OCI-LY3 (cell line): ENCODE measurements at regions not wholly inside any gene's neighbourhood (a gene's known extent, or its start where the extent isn't known, plus 50 kb on each side); places are given as distances from the start of the nearest gene placed in this dataset.

Experiments used
- H2AFZ ChIP-seq: fragments of 200-600, 300-600 bp; shearing (Covaris generic); 2 replicates; pipeline ENCODE4 v1.6.0; 2014; ENCODE audit warnings: antibody characterized with exemption, low read depth, low read length
- H3K27ac ChIP-seq: fragments of 200-600, 300-600 bp; sonication (generic); 2 replicates; pipeline ENCODE4 v1.5.1; 2014; ENCODE audit warnings: mild to moderate bottlenecking, low read length, moderate library complexity, mixed read lengths
- H3K27me3 ChIP-seq: fragments of 200-600, 300-600 bp; sonication (generic); 2 replicates; pipeline ENCODE4 v1.6.1; 2014; ENCODE audit warnings: low read depth, low read length, mixed read lengths
- H3K36me3 ChIP-seq: fragments of 200-600, 300-600 bp; sonication (generic); replicated peaks from 2 replicates; pipeline ENCODE3; 2014; ENCODE audit warnings: low read depth, low read length, mixed read lengths
- H3K4me1 ChIP-seq: fragments of 300-600, 200-600 bp; sonication (generic); 2 replicates; pipeline ENCODE4 v1.6.1; 2014; ENCODE audit warnings: low read length, mixed read lengths
- H3K4me2 ChIP-seq: fragments of 200-600, 300-600 bp; sonication (generic); 2 replicates; pipeline ENCODE4 v1.6.1; 2014; ENCODE audit warnings: low read length, mixed read lengths
- H3K4me3 ChIP-seq: fragments of 300-600, 200-600 bp; sonication (generic); 2 replicates; pipeline ENCODE4 v1.5.1; 2014; ENCODE audit warnings: antibody characterized with exemption, mild to moderate bottlenecking, low read length, moderate library complexity
- H3K79me2 ChIP-seq: fragments of 300-600, 200-600 bp; shearing (Covaris generic); 2 replicates; pipeline ENCODE4 v1.6.1; 2014; ENCODE audit warnings: mild to moderate bottlenecking, low read length, mixed read lengths
- H3K9ac ChIP-seq: fragments of 300-600, 200-600 bp; shearing (Covaris generic); 2 replicates; pipeline ENCODE4 v1.6.0; 2014; ENCODE audit warnings: mild to moderate bottlenecking, low read length, moderate library complexity
- H3K9me3 ChIP-seq: fragments of 200-600, 300-600 bp; shearing (Covaris generic); 2 replicates; pipeline ENCODE4 v1.6.1; 2014; ENCODE audit warnings: low read length, mixed read lengths; ENCODE audit not compliant: insufficient read depth
- H4K20me1 ChIP-seq: fragments of 200-600, 300-600 bp; sonication (generic); 2 replicates; pipeline ENCODE4 v1.6.1; 2016; ENCODE audit warnings: low read length, mixed read lengths; ENCODE audit not compliant: insufficient read depth
- EZH2phosphoT487 ChIP-seq: fragments of 200-600 bp; shearing (Covaris generic); IDR thresholded peaks from 2 replicates; pipeline ENCODE4 v1.6.1; 2018; ENCODE audit warnings: antibody characterized with exemption, mixed run types, low read depth
- TF ChIP-seq, protein P1 (sequence below): fragments of 200-600, 300-600 bp; sonication (generic); IDR thresholded peaks from 2 replicates; pipeline ENCODE4 v1.5.1; 2014; ENCODE audit warnings: antibody characterized with exemption, low read length, low read depth

DNA sequence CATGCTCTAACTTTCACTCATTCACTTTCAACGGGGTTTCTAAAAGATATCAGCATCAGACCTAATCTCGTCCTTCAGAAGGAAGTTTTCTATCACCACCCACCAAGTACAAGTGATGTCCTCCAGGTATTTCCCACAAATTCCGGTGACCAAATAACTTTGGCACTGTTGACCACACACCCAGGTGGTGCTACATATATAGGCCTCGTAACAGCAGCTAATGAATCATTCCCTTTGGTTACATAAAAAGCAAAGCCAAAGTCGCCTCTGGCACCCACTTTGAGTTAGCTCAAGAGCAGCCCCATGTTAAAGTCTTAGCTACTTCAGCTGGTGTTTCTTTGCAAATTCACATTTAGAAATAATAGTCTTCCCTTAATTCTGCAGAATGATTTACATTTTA lies 138.2 kb upstream of the OSR1 start:
- Histone ChIP-seq H3K27me3 (no peaks in the 10 kb centered on the region; the same call in 1 of the 2 replicates), H4K20me1 (no peaks in the 10 kb centered on the region), H2AFZ (no peak overlapping the region), H3K27ac (no peak overlapping the region), H3K4me2 (no peak overlapping the region), H3K4me1 (no peaks in the 10 kb centered on the region), H3K9ac (no peak overlapping the region), H3K79me2 (no peaks in the 10 kb centered on the region), H3K9me3 (no peaks in the 10 kb centered on the region), H3K4me3 (no peak overlapping the region), H3K36me3 (no peaks in the 10 kb centered on the region)
- TF ChIP-seq, protein P1, sequence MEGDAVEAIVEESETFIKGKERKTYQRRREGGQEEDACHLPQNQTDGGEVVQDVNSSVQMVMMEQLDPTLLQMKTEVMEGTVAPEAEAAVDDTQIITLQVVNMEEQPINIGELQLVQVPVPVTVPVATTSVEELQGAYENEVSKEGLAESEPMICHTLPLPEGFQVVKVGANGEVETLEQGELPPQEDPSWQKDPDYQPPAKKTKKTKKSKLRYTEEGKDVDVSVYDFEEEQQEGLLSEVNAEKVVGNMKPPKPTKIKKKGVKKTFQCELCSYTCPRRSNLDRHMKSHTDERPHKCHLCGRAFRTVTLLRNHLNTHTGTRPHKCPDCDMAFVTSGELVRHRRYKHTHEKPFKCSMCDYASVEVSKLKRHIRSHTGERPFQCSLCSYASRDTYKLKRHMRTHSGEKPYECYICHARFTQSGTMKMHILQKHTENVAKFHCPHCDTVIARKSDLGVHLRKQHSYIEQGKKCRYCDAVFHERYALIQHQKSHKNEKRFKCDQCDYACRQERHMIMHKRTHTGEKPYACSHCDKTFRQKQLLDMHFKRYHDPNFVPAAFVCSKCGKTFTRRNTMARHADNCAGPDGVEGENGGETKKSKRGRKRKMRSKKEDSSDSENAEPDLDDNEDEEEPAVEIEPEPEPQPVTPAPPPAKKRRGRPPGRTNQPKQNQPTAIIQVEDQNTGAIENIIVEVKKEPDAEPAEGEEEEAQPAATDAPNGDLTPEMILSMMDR, result no peak
- no peak for TF ChIP-seq EZH2phosphoT487

DNA sequence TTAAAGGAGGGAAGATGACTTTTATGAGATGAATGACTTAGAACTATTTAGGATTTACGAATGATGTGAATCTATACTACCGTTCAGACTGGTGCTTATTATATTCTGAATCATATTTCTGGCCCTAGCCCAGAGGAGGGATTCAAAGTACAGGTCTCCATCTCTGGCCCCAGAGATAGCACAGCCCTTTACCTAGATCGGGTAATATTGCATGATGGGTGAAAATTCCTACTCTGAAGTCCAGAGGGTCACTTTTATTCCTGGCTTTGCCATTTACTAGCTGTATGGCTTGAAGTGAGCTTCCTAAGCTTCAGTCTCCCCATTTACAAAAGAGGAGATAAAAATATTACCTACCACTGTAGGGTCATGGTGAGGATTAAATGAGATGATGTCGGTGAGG lies 135.8 kb upstream of the OSR1 start:
- Histone ChIP-seq H2AFZ (no peak overlapping the region), H3K27me3 (no peaks in the 10 kb centered on the region), H3K9ac (no peak overlapping the region), H3K4me3 (no peak overlapping the region), H3K9me3 (no peaks in the 10 kb centered on the region), H3K4me1 (no peaks in the 10 kb centered on the region), H4K20me1 (no peaks in the 10 kb centered on the region), H3K79me2 (no peaks in the 10 kb centered on the region), H3K36me3 (no peaks in the 10 kb centered on the region), H3K4me2 (no peak overlapping the region), H3K27ac (no peak overlapping the region)
- no peak for TF ChIP-seq EZH2phosphoT487

DNA sequence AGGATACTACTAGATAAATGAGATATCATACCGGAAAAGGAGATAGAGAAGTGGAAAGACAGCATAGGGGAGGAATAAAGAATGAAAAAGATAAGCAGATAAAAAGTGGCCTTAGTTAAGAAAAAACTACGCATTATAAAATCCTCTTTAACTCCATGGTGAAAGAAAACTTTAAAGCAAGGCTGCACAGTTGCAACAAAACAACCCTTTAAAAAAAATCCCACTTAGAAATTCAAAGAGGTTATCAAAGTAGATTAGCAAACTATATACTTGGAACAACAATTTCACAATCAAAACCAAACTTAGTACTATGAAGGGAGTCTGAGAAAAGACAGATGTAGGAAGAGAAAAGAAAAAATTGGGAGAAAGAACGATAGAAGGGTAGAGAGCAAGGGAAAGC lies 133.4 kb upstream of the OSR1 start:
- Histone ChIP-seq H2AFZ (no peak overlapping the region), H3K27ac (no peak overlapping the region), H3K4me1 (peaks cover 20% of the 10 kb centered on the region), H3K4me3 (no peak overlapping the region), H3K4me2 (no peak overlapping the region), H3K9ac (no peak overlapping the region), H3K36me3 (no peaks in the 10 kb centered on the region), H3K9me3 (no peaks in the 10 kb centered on the region), H3K79me2 (no peaks in the 10 kb centered on the region), H3K27me3 (no peaks in the 10 kb centered on the region), H4K20me1 (no peaks in the 10 kb centered on the region)
- TF ChIP-seq, protein P1, result no peak
- no peak for TF ChIP-seq EZH2phosphoT487

DNA sequence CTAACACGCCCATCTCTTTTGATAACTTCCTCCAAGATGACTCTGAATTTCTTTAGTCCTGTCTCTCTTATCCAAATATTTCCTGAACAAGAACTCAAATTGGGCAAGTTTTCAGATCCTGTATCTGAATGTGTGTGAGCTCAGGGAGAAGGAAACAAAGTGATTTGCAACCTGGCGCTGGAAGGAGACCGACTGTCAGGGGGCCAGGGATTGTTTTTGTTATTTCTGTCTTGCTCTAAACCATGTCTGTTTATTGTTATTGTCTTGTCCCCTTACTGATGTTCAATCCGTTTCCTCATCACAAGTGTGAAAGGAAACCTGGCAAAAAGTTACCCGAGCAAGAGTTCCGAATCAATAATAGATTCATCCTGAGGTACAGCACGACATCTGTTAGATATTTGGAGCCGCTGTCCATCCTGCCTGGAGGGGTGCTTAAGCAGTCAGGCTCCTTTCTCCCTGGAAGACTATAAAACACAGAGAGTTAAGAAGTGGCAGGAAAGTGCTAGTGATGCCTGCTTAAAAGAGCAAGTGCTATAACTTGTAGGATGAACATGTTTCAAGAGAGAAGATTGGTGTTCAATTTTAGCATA lies 132.5 kb upstream of the OSR1 start:
- no peak for TF ChIP-seq EZH2phosphoT487
- TF ChIP-seq, protein P1, result no peak
- Histone ChIP-seq H2AFZ (no peak overlapping the region), H4K20me1 (no peaks in the 10 kb centered on the region), H3K27me3 (no peaks in the 10 kb centered on the region), H3K27ac (no peak overlapping the region), H3K4me2 (no peak overlapping the region), H3K4me1 (peaks cover 20% of the 10 kb centered on the region), H3K9ac (no peak overlapping the region), H3K36me3 (no peaks in the 10 kb centered on the region), H3K9me3 (no peaks in the 10 kb centered on the region), H3K79me2 (no peaks in the 10 kb centered on the region), H3K4me3 (no peak overlapping the region)
